Astrocyte (in vitro differentiated cells and primary cell): ENCODE measurements at regions not wholly inside any gene's neighbourhood (a gene's known extent, or its start where the extent isn't known, plus 50 kb on each side); places are given as distances from the start of the nearest gene placed in this dataset.

Experiments
- DNase-seq: peaks from one replicate; pipeline ENCODE4 v3.0.0-alpha.2; 2010; ENCODE audit warnings: low read depth
- FAIRE-seq: peaks from 2 replicates; lab custom pipeline; 2011; peaks lifted over from hg19 to GRCh38; lab: Jason Lieb, UNC
- H2AFZ ChIP-seq: 2 replicates; pipeline ENCODE4 v1.6.0; 2012; ENCODE audit warnings: low read depth, low read length, inconsistent platforms
- H3K27ac ChIP-seq: 2 replicates; pipeline ENCODE4 v1.5.1; 2011; ENCODE audit warnings: low read depth, low read length, inconsistent platforms
- H3K27me3 ChIP-seq: 2 replicates; pipeline ENCODE4 v1.6.0; 2011; ENCODE audit warnings: low read length, inconsistent platforms; ENCODE audit not compliant: insufficient read depth
- H3K36me3 ChIP-seq: 2 replicates; pipeline ENCODE4 v1.5.1; 2011; ENCODE audit warnings: low read length, inconsistent platforms; ENCODE audit not compliant: insufficient read depth
- H3K4me1 ChIP-seq: 2 replicates; pipeline ENCODE4 v1.5.1; 2011; ENCODE audit warnings: low read length, inconsistent platforms; ENCODE audit not compliant: insufficient read depth
- H3K4me2 ChIP-seq: 2 replicates; pipeline ENCODE4 v1.6.0; 2012; ENCODE audit warnings: low read length, inconsistent platforms
- H3K4me3 ChIP-seq: 2 replicates; pipeline ENCODE4 v1.5.1; 2011; ENCODE audit warnings: low read depth, mild to moderate bottlenecking, low read length, inconsistent platforms; ENCODE audit not compliant: insufficient read depth
- H3K79me2 ChIP-seq: 2 replicates; pipeline ENCODE4 v1.6.0; 2012; ENCODE audit warnings: mild to moderate bottlenecking, low read length, inconsistent platforms; ENCODE audit not compliant: insufficient read depth
- H3K9ac ChIP-seq: 2 replicates; pipeline ENCODE4 v1.6.0; 2012; ENCODE audit warnings: mild to moderate bottlenecking, low read length, inconsistent platforms
- H3K9me3 ChIP-seq: 2 replicates; pipeline ENCODE4 v1.5.1; 2012; ENCODE audit warnings: low read depth, mild to moderate bottlenecking, low read length, inconsistent platforms; ENCODE audit not compliant: insufficient read depth
- H4K20me1 ChIP-seq: 2 replicates; pipeline ENCODE4 v1.6.0; 2012; ENCODE audit warnings: low read length, inconsistent platforms; ENCODE audit not compliant: insufficient read depth
- H3K27ac Mint-ChIP-seq: one replicate; pipeline ENCODE4 v1.8.0; 2021; ENCODE audit warnings: mild to moderate bottlenecking, mixed read lengths; ENCODE audit not compliant: unreplicated experiment
- H3K27me3 Mint-ChIP-seq: one replicate; pipeline ENCODE4 v1.8.0; 2021; ENCODE audit warnings: low read depth, mixed read lengths; ENCODE audit not compliant: unreplicated experiment
- H3K36me3 Mint-ChIP-seq: one replicate; pipeline ENCODE4 v1.8.0; 2021; ENCODE audit warnings: low read depth, mixed read lengths; ENCODE audit not compliant: unreplicated experiment
- H3K4me1 Mint-ChIP-seq: one replicate; pipeline ENCODE4 v1.8.0; 2021; ENCODE audit warnings: low read depth, mixed read lengths; ENCODE audit not compliant: unreplicated experiment
- H3K4me3 Mint-ChIP-seq: one replicate; pipeline ENCODE4 v1.8.0; 2021; ENCODE audit warnings: mild to moderate bottlenecking, moderate library complexity, mixed read lengths; ENCODE audit not compliant: unreplicated experiment
- H3K9me3 Mint-ChIP-seq: one replicate; pipeline ENCODE4 v1.8.0; 2021; ENCODE audit warnings: mild to moderate bottlenecking, mixed read lengths; ENCODE audit not compliant: unreplicated experiment
- EZH2 ChIP-seq: IDR thresholded peaks from 2 replicates; pipeline ENCODE4 v1.6.1; 2012; ENCODE audit warnings: mild to moderate bottlenecking, low read length, inconsistent platforms; ENCODE audit not compliant: insufficient read depth
- TF ChIP-seq, protein P1 (sequence below): IDR thresholded peaks from 2 replicates; pipeline ENCODE4 v1.5.1; 2011; ENCODE audit warnings: low read depth, mild to moderate bottlenecking, inconsistent platforms, low read length, moderate library complexity; ENCODE audit not compliant: insufficient read depth

DNA sequence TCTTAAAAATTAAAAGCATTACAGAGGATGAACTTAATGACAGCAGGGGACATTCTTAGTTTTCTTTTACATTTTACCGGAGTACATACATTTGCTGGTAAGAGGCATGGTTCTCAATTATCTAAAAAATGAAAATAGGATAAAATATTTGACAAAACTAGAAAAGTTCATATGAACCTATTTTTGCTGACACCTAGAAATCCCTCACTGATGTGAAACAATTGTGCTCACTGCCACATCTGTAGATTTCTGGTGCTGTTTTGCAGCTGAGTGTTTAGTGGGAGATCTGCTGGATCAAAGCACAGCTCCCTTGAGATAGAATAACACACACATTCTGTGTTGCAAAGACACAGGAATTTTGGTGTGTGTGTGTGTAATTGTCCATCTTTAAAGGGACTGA lies 392.9 kb upstream of the B3GALT2 start:
- no peak overlapping the region for H3K27ac Mint-ChIP-seq
- H4K20me1 ChIP-seq: no peaks in the 10 kb centered on the region
- H3K36me3 Mint-ChIP-seq: no peaks in the 10 kb centered on the region
- FAIRE-seq (no peak), DNase-seq (no peak)
- no peaks in the 10 kb centered on the region for H3K27me3 Mint-ChIP-seq
- H3K4me1 Mint-ChIP-seq: no peaks in the 10 kb centered on the region
- H2AFZ ChIP-seq: no peak overlapping the region
- H3K79me2 ChIP-seq: no peaks in the 10 kb centered on the region
- no peaks in the 10 kb centered on the region for H3K36me3 ChIP-seq
- H3K27ac ChIP-seq: no peak overlapping the region
- H3K4me2 ChIP-seq: no peak overlapping the region
- no peaks in the 10 kb centered on the region for H3K4me1 ChIP-seq
- no peak overlapping the region for H3K9ac ChIP-seq
- no peaks in the 10 kb centered on the region for H3K9me3 Mint-ChIP-seq
- no peaks in the 10 kb centered on the region for H3K27me3 ChIP-seq
- TF ChIP-seq EZH2: no peak
- TF ChIP-seq, protein P1, sequence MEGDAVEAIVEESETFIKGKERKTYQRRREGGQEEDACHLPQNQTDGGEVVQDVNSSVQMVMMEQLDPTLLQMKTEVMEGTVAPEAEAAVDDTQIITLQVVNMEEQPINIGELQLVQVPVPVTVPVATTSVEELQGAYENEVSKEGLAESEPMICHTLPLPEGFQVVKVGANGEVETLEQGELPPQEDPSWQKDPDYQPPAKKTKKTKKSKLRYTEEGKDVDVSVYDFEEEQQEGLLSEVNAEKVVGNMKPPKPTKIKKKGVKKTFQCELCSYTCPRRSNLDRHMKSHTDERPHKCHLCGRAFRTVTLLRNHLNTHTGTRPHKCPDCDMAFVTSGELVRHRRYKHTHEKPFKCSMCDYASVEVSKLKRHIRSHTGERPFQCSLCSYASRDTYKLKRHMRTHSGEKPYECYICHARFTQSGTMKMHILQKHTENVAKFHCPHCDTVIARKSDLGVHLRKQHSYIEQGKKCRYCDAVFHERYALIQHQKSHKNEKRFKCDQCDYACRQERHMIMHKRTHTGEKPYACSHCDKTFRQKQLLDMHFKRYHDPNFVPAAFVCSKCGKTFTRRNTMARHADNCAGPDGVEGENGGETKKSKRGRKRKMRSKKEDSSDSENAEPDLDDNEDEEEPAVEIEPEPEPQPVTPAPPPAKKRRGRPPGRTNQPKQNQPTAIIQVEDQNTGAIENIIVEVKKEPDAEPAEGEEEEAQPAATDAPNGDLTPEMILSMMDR: no peak
- H3K4me3 ChIP-seq: no peak overlapping the region
- no peak overlapping the region for H3K4me3 Mint-ChIP-seq
- no peaks in the 10 kb centered on the region for H3K9me3 ChIP-seq

DNA sequence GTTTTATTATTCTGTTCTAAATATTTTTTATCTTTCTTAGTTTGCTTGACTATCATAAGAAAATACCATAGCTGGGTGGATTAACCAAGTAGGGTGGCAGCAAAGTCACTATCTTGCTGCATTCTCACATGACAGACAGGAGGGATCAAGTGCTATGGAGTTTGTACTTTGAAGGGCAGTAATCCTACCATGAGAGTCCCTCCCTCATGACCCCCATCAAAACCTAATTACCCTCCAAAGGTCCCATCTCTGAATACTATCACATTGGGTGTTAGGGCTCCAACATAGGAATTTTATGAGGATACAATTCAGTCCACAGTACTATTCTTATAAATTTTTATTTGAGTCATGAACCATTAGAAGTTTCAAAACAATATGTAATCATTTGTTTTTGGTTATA lies 388.5 kb upstream of the B3GALT2 start:
- no peak overlapping the region for H3K9ac ChIP-seq
- Mint-ChIP-seq H3K27ac (no peak overlapping the region), H3K4me1 (peaks cover 9% of the 10 kb centered on the region), H3K9me3 (peaks cover 12% of the 10 kb centered on the region), H3K27me3 (no peaks in the 10 kb centered on the region), H3K36me3 (no peaks in the 10 kb centered on the region), H3K4me3 (no peak overlapping the region)
- H3K4me3 ChIP-seq: no peak overlapping the region
- H3K9me3 ChIP-seq: no peaks in the 10 kb centered on the region
- no peaks in the 10 kb centered on the region for H3K79me2 ChIP-seq
- H2AFZ ChIP-seq: no peak overlapping the region
- DNase-seq (no peak), FAIRE-seq (no peak)
- H3K27me3 ChIP-seq: no peaks in the 10 kb centered on the region
- TF ChIP-seq, protein P1: no peak
- TF ChIP-seq EZH2: no peak
- no peak overlapping the region for H3K4me2 ChIP-seq
- H3K4me1 ChIP-seq: no peaks in the 10 kb centered on the region
- H3K36me3 ChIP-seq: no peaks in the 10 kb centered on the region
- H4K20me1 ChIP-seq: no peaks in the 10 kb centered on the region
- no peak overlapping the region for H3K27ac ChIP-seq

DNA sequence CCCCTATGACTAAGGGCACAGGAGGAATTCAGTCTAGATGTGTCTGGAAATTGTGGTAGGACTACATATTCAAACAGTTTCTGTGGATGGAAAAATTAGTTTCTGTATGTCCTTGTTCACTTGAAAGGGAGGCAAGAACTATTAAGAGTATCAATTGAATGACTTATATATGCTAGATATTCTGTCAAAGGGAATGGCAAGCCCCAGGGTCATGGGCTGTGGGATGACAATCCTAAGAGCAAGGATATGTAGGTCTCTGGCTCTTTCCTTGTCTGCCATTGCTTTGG lies 383.5 kb upstream of the B3GALT2 start:
- H4K20me1 ChIP-seq: no peaks in the 10 kb centered on the region
- H2AFZ ChIP-seq: no peak overlapping the region
- H3K9ac ChIP-seq: peak overlapping the region; percentile 24
- Mint-ChIP-seq H3K27ac (peak overlapping the region; percentile 92), H3K36me3 (no peaks in the 10 kb centered on the region), H3K9me3 (peaks cover 12% of the 10 kb centered on the region), H3K4me1 (peaks cover 28% of the 10 kb centered on the region), H3K4me3 (no peak overlapping the region), H3K27me3 (no peaks in the 10 kb centered on the region)
- no peaks in the 10 kb centered on the region for H3K36me3 ChIP-seq
- H3K4me2 ChIP-seq: peak overlapping the region; percentile 53
- H3K27me3 ChIP-seq: no peaks in the 10 kb centered on the region
- no peak for TF ChIP-seq EZH2
- TF ChIP-seq, protein P1: no peak
- H3K79me2 ChIP-seq: no peaks in the 10 kb centered on the region
- FAIRE-seq (no peak), DNase-seq (no peak)
- H3K4me1 ChIP-seq: no peaks in the 10 kb centered on the region
- no peaks in the 10 kb centered on the region for H3K9me3 ChIP-seq
- peak overlapping the region; percentile 79 for H3K27ac ChIP-seq
- H3K4me3 ChIP-seq: no peak overlapping the region
